ENCODE measurements at regions not wholly inside any gene's neighbourhood (a gene's known extent, or its start where the extent isn't known, plus 50 kb on each side); places are given as distances from the start of the nearest gene placed in this dataset.

- TF ChIP-seq TAF1 (IDR thresholded peaks at IDR 0.05; ENCODE audit: low read depth, low read length) (no peak), POLR2A (IDR thresholded peaks at IDR 0.05; ENCODE audit: low read depth, low read length) (no peak), POLR2AphosphoS5 (IDR thresholded peaks at IDR 0.05; ENCODE audit: low read depth, low read length) (no peak), SPI1 (IDR thresholded peaks at IDR 0.05; ENCODE audit: low read depth, low read length) (no peak), POU2F2 (IDR thresholded peaks at IDR 0.05; ENCODE audit: low read depth, low read length) (no peak), PAX5 (IDR thresholded peaks at IDR 0.05; ENCODE audit: insufficient read depth, low read length, severe bottlenecking) (no peak)
Observed at GRCh38 chr16:8127070-8127469, 463.2 kb downstream of the TMEM114 start.

Data from GM12891 (cell line).